Globus pallidus (tissue), 1 donor: ENCODE measurements at regions not wholly inside any gene's neighbourhood (a gene's known extent, or its start where the extent isn't known, plus 50 kb on each side); places are given as distances from the start of the nearest gene placed in this dataset.
"Not testable (repeated sequence)": the region's sequence is repeated elsewhere in the genome, so short reads cannot be mapped to it uniquely, and the experiment has no call there.

Experiments used
- DNase-seq: peaks from one replicate; pipeline ENCODE4 v3.0.0-alpha.2; 2015; ENCODE audit warnings: low spot score

DNA sequence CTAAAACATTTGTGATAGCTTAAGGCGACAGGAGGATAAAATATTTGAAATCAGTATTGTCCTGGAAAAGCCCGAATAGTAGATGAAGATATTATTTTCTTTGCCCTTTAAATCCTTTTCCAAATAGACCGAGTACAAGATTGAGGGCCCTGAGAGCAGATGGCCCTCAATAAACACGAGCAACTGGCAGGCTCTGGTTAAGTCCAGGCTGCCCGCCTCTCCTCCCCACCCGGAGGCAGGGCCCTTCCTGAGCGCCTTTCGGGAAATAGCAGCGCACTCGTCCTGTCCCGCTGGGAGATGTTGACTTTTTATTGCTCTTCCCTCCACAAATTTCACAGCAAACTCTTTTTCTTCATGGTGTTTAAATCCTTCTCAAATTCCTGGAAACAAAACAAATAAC lies 50.8 kb upstream of the MAX start:
- DNase-seq = no peak

DNA sequence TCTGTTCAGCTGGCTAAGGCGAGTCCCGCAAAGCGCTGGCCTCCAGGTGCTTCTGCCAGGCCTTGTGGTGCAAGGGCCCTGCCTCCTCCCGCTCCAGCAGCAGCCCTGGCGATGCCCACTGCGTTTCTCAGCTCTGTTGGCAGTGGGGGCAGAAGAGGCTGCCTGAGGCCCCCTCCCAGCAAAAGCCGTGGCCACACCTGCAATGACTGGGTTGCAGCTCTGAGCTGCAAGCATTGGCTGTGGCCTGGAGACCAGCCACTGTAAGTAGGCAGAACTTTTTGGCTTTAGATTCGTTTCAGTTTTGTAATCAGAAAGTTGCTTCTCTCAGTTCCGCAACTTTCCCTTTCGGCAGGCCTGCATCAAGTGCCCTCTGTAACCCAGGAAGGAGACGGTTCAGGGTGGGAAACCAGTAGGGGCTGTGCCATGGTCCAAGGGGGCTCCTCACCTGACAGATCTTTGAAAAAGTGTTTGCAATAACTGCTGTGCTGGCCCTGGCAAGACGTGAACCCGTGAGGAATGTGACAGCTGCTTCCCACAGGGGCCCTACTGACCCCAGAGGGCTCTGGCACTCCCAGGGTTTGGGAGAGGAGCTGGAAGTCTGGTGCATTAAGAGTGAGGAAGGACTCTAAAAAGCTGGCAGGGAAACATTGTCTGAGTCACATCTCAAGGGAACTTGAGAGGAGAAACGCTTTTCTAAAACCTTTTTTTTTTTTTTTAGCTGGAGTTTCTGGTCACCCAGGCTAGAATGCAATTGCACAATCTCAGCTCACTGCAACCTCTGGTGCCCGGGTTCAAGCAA lies 54.5 kb upstream of the MAX start:
- DNase-seq = no peak

DNA sequence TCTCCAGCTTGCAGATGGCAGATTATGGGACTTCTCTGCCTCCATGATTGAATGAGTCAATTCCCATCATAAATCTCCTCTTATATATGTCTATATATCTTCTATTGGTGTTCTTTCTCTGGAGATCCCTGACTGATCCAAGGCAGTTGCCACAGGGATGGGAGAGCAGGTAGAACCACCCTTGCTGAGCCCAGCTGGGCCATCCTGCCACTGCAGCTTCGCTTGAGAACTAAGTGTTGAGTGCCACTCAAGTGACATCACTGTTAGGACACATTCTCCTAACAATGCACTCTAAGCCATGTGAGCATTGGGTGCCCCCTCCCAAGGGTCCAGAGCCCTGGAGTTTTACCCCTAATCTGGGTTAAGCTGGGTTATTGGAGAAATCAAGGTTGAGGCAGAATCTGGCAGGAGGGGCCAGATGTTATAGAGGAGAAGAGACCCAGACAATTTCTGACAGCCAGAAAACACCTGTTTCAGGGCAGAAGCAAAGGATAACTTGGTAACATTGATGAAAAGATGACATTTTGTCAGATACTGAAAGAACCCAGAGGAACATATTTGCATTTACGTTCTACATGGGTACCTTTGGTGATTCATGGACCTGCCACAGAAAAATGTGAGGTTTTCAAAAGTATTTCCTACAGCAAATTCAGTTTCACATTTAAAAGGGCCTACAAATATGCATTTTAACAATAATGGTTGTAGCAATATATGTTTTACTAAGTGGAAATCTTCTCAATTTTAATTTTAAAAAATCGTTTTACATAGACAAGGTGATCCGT lies 57.2 kb upstream of the MAX start:
- DNase-seq = no peak

DNA sequence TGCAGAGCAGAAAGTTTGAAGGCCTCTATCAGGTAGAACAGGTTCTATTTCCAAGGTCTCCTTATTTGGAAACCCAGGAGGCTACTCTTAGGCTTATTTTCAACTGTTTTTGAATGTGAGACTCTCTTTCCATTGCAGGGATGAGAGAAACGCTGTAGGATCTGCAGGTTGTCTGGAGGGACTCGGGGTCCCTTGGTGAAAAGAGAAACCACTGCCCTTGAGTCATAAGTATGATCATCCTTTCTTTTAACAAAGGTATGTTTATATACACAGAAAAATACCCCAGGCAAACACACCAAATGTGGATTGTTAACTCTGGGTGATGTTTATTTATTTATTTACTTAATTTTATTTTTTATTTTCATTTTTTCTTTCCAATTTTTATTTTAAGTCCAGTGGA lies 57.8 kb upstream of the MAX start:
- DNase-seq = no peak

DNA sequence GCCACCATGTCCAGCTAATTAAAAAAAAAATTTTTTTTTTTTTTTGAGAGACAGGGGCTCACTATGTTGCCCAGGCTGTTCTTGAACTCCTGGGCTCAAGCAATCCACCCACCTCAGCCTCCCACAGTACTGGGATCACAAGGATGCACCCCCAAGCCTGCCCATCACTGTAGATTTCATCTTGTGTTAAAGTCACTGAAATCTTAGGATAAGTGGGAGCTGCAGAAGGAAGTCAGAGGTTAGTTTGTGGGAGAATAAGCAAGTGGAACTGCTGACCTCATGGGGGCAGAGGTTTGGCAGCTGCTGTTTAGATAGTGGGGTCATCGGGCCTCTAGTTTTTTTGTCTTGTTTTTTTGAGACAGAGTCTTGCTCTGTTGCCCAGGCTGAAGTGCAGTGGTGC lies 59.7 kb upstream of the MAX start:
- no peak for DNase-seq

DNA sequence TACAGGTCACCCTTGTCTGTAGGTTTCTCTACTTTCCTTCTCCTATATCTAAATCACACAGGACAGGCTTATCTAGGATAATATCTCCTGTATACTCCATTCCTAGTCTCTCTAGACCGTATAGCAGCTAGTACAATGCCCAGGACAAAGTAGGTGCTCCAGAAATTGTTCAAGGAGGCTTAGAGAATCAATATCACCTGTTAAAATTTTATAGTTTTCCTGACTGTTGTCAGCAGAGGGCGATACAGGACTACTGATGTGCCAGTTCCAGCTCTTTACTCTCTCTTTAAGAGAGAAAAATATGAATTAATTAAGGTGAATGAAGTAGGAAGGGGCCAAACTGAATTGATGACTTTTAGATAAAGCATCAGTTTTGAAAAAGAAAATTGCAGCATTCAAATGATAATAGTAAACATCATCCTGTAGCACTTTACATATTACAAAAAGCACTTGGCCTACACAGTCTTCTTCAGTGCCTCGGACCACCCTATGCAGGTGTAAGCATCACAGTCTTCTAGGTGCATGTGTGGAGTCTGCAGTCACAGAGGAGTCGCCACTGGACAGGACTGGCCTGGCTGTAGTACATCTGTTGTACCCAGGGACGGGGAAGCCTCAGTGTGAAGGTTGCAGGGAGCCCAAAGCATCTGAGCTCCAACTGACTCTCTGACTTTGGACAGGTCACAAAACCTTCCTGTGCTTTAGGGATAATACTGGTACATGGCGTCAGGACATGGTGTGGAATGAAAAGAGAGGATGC lies 61.9 kb upstream of the MAX start:
- DNase-seq = no peak

DNA sequence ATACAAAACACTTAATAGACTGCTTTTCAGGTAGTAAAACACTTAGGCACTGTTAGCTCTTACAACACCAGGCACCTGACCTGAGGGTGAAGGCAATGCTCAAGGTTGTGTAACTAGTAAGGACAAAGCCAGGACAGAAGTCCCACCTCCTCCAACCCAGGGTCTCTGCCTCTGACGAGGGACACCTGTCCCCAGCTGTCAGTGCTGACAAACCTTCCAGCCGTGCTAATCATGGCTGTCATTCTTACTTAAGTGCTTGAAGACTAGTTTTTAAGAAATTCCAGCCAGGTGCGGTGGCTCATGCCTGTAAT lies 62.5 kb upstream of the MAX start:
- no peak for DNase-seq

DNA sequence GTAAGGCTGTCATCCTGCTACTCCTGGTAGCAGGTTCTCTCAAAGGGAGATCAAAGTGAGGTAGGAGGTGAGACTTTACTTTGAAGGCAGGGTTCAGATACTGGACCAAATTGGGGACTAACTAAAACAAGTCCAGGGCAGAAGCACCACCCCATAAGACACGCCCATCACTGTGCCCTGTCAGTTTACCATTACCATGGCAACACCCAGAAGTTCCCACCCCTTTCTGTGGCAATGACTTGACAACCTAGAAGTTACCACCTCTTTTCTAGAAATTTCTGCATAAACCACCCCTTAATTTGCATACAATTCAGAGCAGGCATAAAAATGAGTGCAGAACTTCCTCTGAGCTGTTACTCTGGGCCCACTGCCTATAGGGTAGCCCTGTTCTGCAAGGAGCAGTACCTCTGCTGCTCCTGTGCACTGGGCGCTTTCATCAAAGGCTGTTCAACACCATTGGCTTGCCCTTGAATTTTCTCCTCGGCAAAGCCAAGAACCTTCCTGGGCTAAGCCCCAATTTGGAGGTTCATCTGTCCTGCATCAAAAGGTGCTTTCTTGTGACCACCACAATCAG lies 64.8 kb upstream of the MAX start:
- DNase-seq = no peak

DNA sequence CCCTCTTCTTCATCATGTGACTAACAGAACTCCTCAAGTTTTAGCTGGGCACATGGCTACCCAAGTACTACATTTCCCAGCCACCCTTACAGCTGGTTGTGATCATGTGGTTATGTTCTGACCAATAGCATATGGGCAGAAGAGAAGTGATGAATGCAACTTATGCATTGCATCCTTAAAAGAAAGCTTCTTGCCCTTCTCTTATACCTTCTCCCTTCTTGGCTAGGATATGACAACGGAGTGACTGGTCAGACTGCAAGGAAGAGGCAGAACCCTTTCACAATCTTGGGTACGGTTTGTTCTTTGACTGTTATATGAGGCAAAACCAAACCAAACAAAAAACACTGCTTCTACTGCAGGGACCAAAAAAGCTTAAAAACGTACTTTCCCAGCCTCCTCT lies 66.5 kb upstream of the MAX start:
- DNase-seq = peak; percentile 77

DNA sequence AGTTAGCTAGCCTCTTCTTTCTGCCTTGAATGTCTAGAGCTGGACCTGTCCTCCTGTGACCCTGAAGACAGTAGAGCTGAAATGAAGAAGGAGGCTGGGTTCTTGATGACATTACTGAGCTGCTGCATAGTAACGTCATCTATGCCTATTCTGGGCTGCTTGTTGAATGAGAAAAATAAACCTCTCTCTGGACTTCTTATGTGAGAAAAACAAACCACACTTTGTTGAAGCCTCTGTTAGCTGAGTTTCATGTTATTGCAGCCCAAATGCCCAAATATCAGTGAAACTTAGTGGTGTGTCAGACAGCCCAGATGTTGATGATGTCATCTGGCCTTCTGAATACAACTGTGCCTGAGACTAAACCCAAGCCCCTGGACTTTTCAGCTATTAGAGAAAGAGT lies 67.0 kb upstream of the MAX start:
- DNase-seq = peak; percentile 93

DNA sequence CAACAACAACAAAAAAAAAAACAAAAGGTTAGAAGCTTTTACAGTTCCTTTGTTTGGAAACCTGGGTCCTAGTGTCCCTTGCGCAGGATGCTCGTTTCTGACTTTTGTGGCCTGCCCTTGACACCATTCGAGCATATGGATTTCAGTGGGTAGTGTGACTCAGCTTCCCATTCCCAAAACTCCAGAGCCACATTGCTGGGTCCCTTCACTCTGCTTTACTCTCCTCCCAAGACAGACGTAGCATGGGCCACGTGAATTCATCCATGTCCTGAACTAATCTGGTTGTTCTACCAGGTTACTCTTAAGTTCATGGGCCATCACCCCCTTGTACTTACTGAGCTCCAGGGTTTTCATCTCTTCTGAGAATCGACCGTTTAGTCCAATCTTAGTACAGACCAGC lies 68.0 kb upstream of the MAX start:
- peak; percentile 50 for DNase-seq

DNA sequence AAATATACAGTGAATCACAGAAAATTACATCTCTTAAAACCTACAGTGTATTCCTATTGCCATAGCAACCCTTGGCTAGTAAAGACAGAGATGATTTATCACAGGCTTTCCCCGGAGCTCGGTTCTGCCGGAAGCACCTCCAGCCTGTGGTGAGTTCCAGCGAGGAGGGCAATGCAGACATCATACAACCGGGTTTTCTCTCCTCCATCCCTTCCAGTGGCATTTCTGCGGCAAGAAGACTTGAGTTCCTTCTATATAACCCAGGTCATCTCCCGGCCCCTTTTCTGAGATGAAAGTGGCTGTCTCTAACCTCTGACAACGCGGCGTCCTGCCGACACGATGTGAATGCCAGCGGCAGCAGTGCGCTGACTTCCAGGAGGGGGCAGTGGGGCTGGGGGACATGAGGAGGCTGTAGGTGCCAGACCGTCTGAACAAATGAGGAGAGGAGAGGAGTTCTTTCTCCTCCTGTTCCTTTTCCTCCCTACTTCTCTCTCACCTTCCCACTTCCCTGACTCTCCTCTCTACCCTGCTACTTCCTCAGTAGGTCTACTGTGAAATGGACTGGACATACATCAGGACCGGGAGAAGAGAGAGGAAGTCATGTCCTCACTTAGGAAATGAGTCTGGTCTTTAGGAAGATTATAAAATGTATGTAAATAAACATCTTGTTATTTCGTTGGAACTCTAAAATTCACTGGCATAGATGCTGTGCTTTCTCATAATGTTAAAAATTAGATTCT lies 68.6 kb upstream of the MAX start:
- DNase-seq = peak; percentile 80

DNA sequence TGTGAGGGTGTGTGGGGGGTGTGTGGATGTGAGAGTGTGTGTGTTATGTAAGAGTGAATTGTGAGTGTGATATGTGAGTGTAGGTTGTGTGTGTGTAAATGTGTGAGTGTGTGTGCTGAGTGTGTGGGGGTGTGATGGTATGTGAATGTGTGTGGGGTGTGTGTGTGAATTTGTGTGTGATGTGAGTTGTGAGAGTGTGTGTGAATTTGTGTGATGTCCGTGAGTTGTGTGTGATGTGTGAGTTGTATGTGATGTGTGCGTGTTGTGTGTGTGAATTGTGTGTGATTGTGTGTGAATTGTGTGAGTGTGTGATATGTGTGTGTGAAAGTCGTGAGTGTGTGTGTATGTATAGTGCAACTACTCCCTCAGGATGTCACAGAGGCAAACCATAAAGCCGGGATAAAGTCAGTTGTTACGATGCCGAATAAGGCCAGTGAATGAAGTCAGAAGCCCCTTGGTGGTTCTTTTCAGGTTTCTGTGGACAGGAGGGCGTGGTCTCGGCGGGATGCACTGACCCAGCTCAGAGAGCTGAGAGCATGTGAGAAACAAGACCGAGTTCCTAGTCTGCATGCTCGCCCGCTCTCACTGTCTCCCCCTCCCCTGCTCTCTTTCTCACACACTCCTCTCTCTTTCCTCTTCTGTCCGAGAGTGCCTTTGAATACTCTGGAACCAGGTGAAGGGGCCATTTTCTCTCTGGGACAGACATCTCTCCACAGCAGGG lies 71.8 kb upstream of the MAX start:
- DNase-seq = peak; percentile 55

DNA sequence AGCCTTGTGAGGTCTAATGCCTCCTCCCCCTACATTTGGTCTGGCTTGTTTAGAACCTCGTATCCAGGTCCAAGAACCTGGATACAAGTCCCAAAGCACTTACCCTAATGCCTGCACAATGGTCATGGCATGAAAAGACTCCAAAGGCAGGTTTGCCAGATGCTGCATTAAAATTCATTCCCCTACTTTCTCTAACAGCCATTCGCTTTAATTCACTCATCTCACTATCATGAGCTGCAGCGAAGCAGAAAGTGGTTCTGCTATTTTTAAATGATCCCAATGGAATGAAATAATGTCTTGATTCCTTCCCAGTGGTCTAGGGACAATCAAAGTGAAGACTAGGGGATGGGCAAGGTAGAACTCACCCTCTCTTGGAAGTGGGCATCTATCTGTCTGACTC lies 72.5 kb upstream of the MAX start:
- DNase-seq = no peak

DNA sequence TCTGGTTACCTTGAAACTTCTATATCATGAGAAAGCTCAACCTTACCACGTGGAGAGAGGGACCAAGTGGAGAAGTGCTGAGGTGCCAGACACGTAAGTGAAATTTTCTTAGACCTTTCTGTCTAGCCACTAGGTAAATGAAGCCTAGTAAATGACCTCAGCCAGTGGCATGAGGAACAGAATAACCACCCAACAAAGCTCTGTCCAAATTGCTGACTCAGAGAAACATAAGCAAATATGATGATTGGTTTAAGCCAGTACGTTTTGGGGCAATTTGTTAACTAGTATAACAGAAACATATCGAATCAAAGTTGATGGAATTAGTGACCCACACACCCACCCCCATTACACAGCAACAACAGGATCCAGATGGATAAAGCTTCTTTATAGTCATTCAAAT lies 75.2 kb upstream of the MAX start:
- DNase-seq = no peak

DNA sequence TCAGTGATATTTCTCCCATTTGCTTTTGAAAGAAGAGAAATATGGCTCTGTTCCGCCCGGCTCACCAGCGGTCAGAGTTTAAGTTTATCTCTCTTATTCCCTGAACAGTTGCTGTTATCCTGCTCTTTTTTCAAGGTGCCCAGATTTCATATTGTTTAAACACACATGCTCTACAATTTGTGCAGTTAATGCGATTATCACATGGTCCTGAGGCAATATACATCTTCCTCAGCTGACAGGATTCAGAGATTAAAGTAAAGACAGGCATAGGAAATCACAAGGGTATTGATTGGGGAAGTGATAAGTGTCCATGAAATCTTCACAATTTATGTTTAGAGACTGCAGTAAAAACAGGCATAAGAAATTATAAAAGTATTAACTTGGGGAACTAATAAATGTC lies 76.9 kb upstream of the MAX start:
- not testable (repeated sequence) for DNase-seq

DNA sequence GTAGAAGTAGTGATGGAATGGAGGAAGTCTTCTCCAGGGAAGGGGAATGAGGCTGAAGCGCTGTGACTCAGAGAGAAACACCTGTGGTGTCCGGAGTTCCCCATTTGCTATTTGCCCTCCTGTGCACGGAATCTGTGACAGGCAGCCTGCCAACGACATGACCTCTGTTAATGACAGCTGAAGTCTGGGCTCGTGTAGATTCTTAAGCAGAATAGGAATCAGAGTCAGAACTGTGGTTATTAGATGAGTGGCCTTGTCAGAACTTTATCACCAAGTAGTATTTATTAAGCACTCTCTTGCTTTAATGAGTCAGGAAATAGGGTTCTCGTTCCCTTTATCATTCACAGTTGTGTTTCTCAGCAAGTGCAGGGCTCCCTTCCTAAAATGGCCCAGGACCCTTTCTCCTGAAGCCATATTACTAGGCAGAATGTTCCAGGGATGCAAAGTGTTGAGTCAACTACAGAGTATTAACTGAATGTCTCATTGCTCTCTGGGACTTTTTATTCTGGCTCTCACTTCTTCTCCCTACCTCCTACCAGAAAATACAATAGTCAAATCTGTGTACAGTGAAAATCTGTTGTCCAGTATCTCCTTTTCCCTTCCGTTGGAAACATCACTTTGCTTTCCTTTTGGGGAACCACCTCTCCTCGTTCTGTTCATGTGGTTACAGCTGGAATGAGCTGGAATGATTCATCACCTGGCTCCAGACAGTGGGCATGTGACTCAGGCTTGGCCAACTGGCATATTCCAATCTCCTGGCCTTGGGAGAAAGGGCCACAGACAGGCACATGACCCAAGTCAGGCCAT lies 77.8 kb upstream of the MAX start:
- no peak for DNase-seq

DNA sequence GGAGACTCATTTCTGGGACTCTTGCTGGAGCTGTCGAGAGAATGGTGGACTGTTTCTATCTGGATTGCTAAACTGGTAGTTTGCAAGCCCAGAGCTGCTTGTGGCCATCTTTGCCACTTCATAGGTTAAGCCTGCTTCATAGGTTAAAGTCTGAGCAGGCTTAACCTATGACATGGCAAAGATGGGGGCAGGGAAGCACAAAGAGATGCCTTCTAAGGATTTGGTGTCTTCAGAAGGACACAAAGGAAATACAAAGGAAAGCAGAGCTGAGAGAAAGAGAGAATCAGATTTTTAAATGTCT lies 78.4 kb upstream of the MAX start:
- DNase-seq = no peak

DNA sequence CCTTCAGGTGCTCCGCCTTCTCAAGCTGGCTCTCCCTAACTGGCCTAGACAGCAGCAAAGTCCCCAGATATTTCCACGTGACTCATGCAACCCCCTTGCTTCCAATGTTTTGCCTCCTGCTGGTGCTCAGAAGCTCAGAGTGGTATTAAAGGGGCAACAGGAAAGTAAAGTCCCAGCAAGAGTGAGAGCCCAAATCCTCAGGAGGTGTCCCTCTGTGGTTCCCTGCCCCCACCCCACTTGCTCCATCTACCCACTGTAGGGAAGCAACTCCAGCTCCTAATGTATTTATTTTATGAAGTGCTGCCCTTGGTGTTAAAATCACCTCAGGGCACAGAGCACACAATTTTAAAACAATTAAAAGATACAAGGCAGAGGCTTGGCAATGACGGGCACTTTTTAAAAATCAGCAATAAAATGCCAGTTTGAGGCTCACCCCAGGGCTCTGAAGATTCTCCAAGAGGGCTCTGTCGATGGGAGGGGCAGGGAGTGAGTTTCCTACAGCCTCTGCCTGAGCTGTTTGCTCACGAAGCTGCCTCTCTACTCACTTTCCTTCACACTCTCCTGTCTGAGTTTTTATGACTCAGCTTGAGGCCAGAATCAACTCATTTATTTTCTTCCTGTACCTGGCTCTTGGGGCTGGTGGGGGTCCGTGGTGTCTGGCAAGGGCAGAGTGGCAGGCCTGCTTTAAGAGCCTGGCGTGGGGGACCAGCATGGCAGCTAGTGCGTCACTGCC lies 81.9 kb upstream of the MAX start:
- no peak for DNase-seq

DNA sequence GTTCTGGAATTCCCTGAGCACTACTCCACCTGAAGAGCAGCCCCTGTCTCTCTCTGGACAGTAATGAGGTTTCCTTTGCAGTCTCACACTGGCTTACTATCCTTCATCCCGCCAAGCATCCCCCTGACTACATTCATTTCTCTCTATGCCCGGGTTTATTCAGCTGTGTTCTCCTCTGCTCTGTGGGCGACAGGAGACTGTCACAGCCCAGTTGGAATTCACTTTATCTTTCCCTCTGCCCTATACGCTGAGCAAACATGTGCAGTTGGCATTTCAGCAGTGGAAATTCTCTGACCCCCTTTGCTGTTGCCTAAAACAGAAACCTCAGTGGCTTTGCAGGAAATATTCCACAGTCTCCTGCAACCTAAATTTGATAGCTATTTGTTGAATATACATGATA lies 83.5 kb upstream of the MAX start:
- DNase-seq = no peak
